ENCODE measurements at regions not wholly inside any gene's neighbourhood (a gene's known extent, or its start where the extent isn't known, plus 50 kb on each side); places are given as distances from the start of the nearest gene placed in this dataset.
"Not testable (repeated sequence)": the region's sequence is repeated elsewhere in the genome, so short reads cannot be mapped to it uniquely, and the experiment has no call there.

GRCh38 chrX:486325-486724 lies 99.6 kb upstream of the PPP2R3B start:
- TF ChIP-seq CTCF (IDR thresholded peaks at IDR 0.05), result no peak
- no peaks in the 10 kb centered on the region for H3K36me3 Mint-ChIP-seq (ENCODE audit: low read depth)
- peaks cover 8% of the 10 kb centered on the region for H3K9me3 Mint-ChIP-seq (ENCODE audit: low read depth)
- peaks cover 10% of the 10 kb centered on the region for H3K27me3 Mint-ChIP-seq (ENCODE audit: low read depth)
- no peaks in the 10 kb centered on the region for H3K4me1 Mint-ChIP-seq (ENCODE audit: low read depth)
- no peak overlapping the region for H3K4me3 Mint-ChIP-seq (ENCODE audit: unreplicated experiment)
- H3K27ac Mint-ChIP-seq (ENCODE audit: unreplicated experiment), result no peak overlapping the region
- no peak for DNase-seq (ENCODE audit: low spot score)

GRCh38 chrX:487836-488235 lies 101.1 kb upstream of the PPP2R3B start:
- H3K4me3 Mint-ChIP-seq (ENCODE audit: unreplicated experiment), result no peak overlapping the region
- no peak overlapping the region for H3K27ac Mint-ChIP-seq (ENCODE audit: unreplicated experiment)
- no peaks in the 10 kb centered on the region for H3K4me1 Mint-ChIP-seq (ENCODE audit: low read depth)

GRCh38 chrX:489820-490219 lies 103.1 kb upstream of the PPP2R3B start:
- Mint-ChIP-seq H3K27ac (ENCODE audit: unreplicated experiment) (no peak overlapping the region), H3K27me3 (ENCODE audit: low read depth) (peaks cover 7% of the 10 kb centered on the region), H3K9me3 (ENCODE audit: low read depth) (peaks cover 8% of the 10 kb centered on the region), H3K4me3 (ENCODE audit: unreplicated experiment) (no peak overlapping the region), H3K36me3 (ENCODE audit: low read depth) (no peaks in the 10 kb centered on the region), H3K4me1 (ENCODE audit: low read depth) (no peaks in the 10 kb centered on the region)
- TF ChIP-seq CTCF (IDR thresholded peaks at IDR 0.05), result no peak
- peak; percentile 75 for DNase-seq (ENCODE audit: low spot score)

More at GRCh38 chrX:487836-488235, 101.1 kb upstream of the PPP2R3B start:
- H3K9me3 Mint-ChIP-seq (ENCODE audit: low read depth), result peaks cover 8% of the 10 kb centered on the region
- no peak for DNase-seq (ENCODE audit: low spot score)
- no peaks in the 10 kb centered on the region for H3K36me3 Mint-ChIP-seq (ENCODE audit: low read depth)
- peaks cover 3% of the 10 kb centered on the region for H3K27me3 Mint-ChIP-seq (ENCODE audit: low read depth)
- no peak for TF ChIP-seq CTCF (IDR thresholded peaks at IDR 0.05)

GRCh38 chrX:497186-498014 lies 110.7 kb upstream of the PPP2R3B start:
- Mint-ChIP-seq H3K27ac (ENCODE audit: unreplicated experiment) (no peak overlapping the region), H3K27me3 (ENCODE audit: low read depth) (peaks cover 25% of the 10 kb centered on the region), H3K4me1 (ENCODE audit: low read depth) (peaks cover 5% of the 10 kb centered on the region), H3K4me3 (ENCODE audit: unreplicated experiment) (no peak overlapping the region), H3K9me3 (ENCODE audit: low read depth) (no peaks in the 10 kb centered on the region), H3K36me3 (ENCODE audit: low read depth) (no peaks in the 10 kb centered on the region)
- TF ChIP-seq CTCF (IDR thresholded peaks at IDR 0.05), result no peak
- no peak for DNase-seq (ENCODE audit: low spot score)

GRCh38 chrX:498901-499300 lies 112.2 kb upstream of the PPP2R3B start:
- not testable (repeated sequence) for H3K4me3 Mint-ChIP-seq (ENCODE audit: unreplicated experiment); H3K27ac Mint-ChIP-seq (ENCODE audit: unreplicated experiment); H3K4me1 Mint-ChIP-seq (ENCODE audit: low read depth); H3K36me3 Mint-ChIP-seq (ENCODE audit: low read depth); DNase-seq (ENCODE audit: low spot score); H3K9me3 Mint-ChIP-seq (ENCODE audit: low read depth)
- peaks cover 27% of the 10 kb centered on the region for H3K27me3 Mint-ChIP-seq (ENCODE audit: low read depth)

- Mint-ChIP-seq H3K4me1 (ENCODE audit: low read depth) (peaks cover 5% of the 10 kb centered on the region), H3K27me3 (ENCODE audit: low read depth) (peaks cover 30% of the 10 kb centered on the region), H3K9me3 (ENCODE audit: low read depth) (no peaks in the 10 kb centered on the region), H3K36me3 (ENCODE audit: low read depth) (no peaks in the 10 kb centered on the region), H3K4me3 (ENCODE audit: unreplicated experiment) (peak overlapping the region; percentile 46), H3K27ac (ENCODE audit: unreplicated experiment) (no peak overlapping the region)
- TF ChIP-seq CTCF (IDR thresholded peaks at IDR 0.05), result no peak
- no peak for DNase-seq (ENCODE audit: low spot score)
Observed at GRCh38 chrX:499870-500364, 113.2 kb upstream of the PPP2R3B start.

Data from chondrocyte (in vitro differentiated cells).